SK-N-SH treated with all-trans-retinoic acid at 6 μM for 48 hours (cell line): ENCODE measurements at regions not wholly inside any gene's neighbourhood (a gene's known extent, or its start where the extent isn't known, plus 50 kb on each side); places are given as distances from the start of the nearest gene placed in this dataset.

Source experiments
- ARNTL ChIP-seq: fragments of 450-650 bp; formaldehyde crosslinking; IDR thresholded peaks from 2 replicates; pipeline ENCODE4 v1.5.0; 2020; ENCODE audit warnings: low read depth, mild to moderate bottlenecking, moderate library complexity, borderline replicate concordance
- BACH2 ChIP-seq: fragments of 250-450 bp; sonication (Bioruptor Pico); IDR thresholded peaks from 2 replicates; pipeline ENCODE4 v1.9.0; 2021; ENCODE audit warnings: mild to moderate bottlenecking, borderline replicate concordance
- CREB5 ChIP-seq: fragments of 250-450 bp; sonication (Bioruptor Pico); IDR thresholded peaks from 2 replicates; pipeline ENCODE4 v1.5.1; 2020; ENCODE audit warnings: low read depth, mild to moderate bottlenecking, moderate library complexity
- CSRNP3 ChIP-seq: fragments of 250-450 bp; sonication (Bioruptor Pico); IDR thresholded peaks from 2 replicates; pipeline ENCODE4 v1.5.1; 2021; ENCODE audit warnings: mild to moderate bottlenecking, moderate library complexity
- GLIS3 ChIP-seq: fragments of 250-450 bp; sonication (Bioruptor Pico); IDR thresholded peaks from 2 replicates; pipeline ENCODE4 v1.5.0; 2020; ENCODE audit warnings: mild to moderate bottlenecking, moderate library complexity
- ISL1 ChIP-seq: fragments of 250-450 bp; sonication (Bioruptor Pico); IDR thresholded peaks from 2 replicates; pipeline ENCODE4 v2.1.2; 2022; ENCODE audit warnings: mild to moderate bottlenecking, moderate library complexity
- PATZ1 ChIP-seq: fragments of 250-450 bp; sonication (Bioruptor Pico); IDR thresholded peaks from 2 replicates; pipeline ENCODE4 v1.8.0; 2020; ENCODE audit warnings: mild to moderate bottlenecking, moderate library complexity, borderline replicate concordance
- POU6F1 ChIP-seq: fragments of 250-450 bp; sonication (Bioruptor Pico); IDR thresholded peaks from 2 replicates; pipeline ENCODE4 v1.8.0; 2021; ENCODE audit warnings: low read depth, mild to moderate bottlenecking, moderate library complexity, borderline replicate concordance
- RARB ChIP-seq: fragments of 250-450 bp; sonication (Bioruptor Pico); IDR thresholded peaks from 2 replicates; pipeline ENCODE4 v1.8.0; 2021; ENCODE audit warnings: mild to moderate bottlenecking, moderate library complexity
- ZC3H10 ChIP-seq: fragments of 250-450 bp; sonication (Bioruptor Pico); IDR thresholded peaks from 2 replicates; pipeline ENCODE4 v1.5.1; 2021; ENCODE audit warnings: mild to moderate bottlenecking, moderate library complexity
- ZFP30 ChIP-seq: fragments of 450-650 bp; formaldehyde crosslinking; IDR thresholded peaks from 2 replicates; pipeline ENCODE4 v1.5.0; 2022; ENCODE audit warnings: mild to moderate bottlenecking, moderate library complexity
- ZNF565 ChIP-seq: fragments of 450-650 bp; formaldehyde crosslinking; conservative IDR thresholded peaks from 2 replicates; pipeline ENCODE4 v1.5.0; 2020; ENCODE audit warnings: low read depth, mild to moderate bottlenecking, moderate library complexity
- ZNF70 ChIP-seq: fragments of 450-650 bp; formaldehyde crosslinking; IDR thresholded peaks from 2 replicates; pipeline ENCODE4 v1.5.0; 2020; ENCODE audit warnings: mild to moderate bottlenecking, moderate library complexity

- no peak for TF ChIP-seq POU6F1
- no peak for TF ChIP-seq ISL1 (CRISPR knock-in tag)
- TF ChIP-seq BACH2 (CRISPR knock-in tag) = no peak
- TF ChIP-seq ARNTL (CRISPR knock-in tag) = no peak
- no peak for TF ChIP-seq RARB
- no peak for TF ChIP-seq CREB5
- TF ChIP-seq GLIS3 (CRISPR knock-in tag) = no peak
- no peak for TF ChIP-seq CSRNP3
- no peak for TF ChIP-seq ZNF565 (CRISPR knock-in tag)
- TF ChIP-seq ZFP30 = no peak
- TF ChIP-seq PATZ1 (CRISPR knock-in tag) = no peak
- TF ChIP-seq ZC3H10 = no peak
- TF ChIP-seq ZNF70 = no peak
Observed at GRCh38 chr4:133711817-133712216, 489.8 kb downstream of the PABPC4L start.
